ENCODE measurements at regions not wholly inside any gene's neighbourhood (a gene's known extent, or its start where the extent isn't known, plus 50 kb on each side); places are given as distances from the start of the nearest gene placed in this dataset.

- H2AFZ ChIP-seq (ENCODE audit: low read length), result no peak overlapping the region
- no peaks in the 10 kb centered on the region for H3K27me3 ChIP-seq (ENCODE audit: control insufficient read depth in 3 of 3, insufficient read depth in 3 of 3, low read depth in 1 of 3, low read length in 3 of 3)
- WGBS, 2 donors (ENCODE audit: extremely low coverage in 2 of 2, insufficient read length in 2 of 2, insufficient replicate concordance in 1 of 2), result no CpG with 5 or more reads among the region's 2 CpGs
- no peak overlapping the region for H3K18ac ChIP-seq (ENCODE audit: low read length)
- H3K79me1 ChIP-seq (ENCODE audit: low read depth, low read length), result no peaks in the 10 kb centered on the region
- H2BK12ac ChIP-seq (ENCODE audit: low read length), result no peak overlapping the region
- no peaks in the 10 kb centered on the region for H3K4me1 ChIP-seq (ENCODE audit: control insufficient read depth in 2 of 2, insufficient read depth in 1 of 2, low read depth in 1 of 2, low read length in 2 of 2)
- no peak overlapping the region for H3K27ac ChIP-seq (replicated peaks; ENCODE audit: low read length)
- H3K14ac ChIP-seq (ENCODE audit: low read length), result no peak overlapping the region
- H2BK15ac ChIP-seq (ENCODE audit: low read length), result no peak overlapping the region
- no peak overlapping the region for H3K9ac ChIP-seq (ENCODE audit: low read depth, low read length, poor library complexity)
- H2AK5ac ChIP-seq (ENCODE audit: low read depth, low read length), result no peak overlapping the region
- H3K4me3 ChIP-seq (ENCODE audit: low read length in 2 of 2), result no peak overlapping the region
- H4K91ac ChIP-seq (ENCODE audit: low read depth, low read length, poor library complexity), result no peak overlapping the region
- no peak overlapping the region for H3K23ac ChIP-seq (ENCODE audit: low read depth, low read length, poor library complexity)
- no peak overlapping the region for H3K4me2 ChIP-seq (ENCODE audit: insufficient read depth, low read length, poor library complexity, severe bottlenecking)
- H3K4ac ChIP-seq (ENCODE audit: low read length), result no peak overlapping the region
- peaks cover 0 to 1% of the 10 kb centered on the region in 2 donors for H3K9me3 ChIP-seq (replicated peaks in 1 of 2; ENCODE audit: control insufficient read depth in 2 of 2, insufficient read depth in 1 of 2, low read depth in 1 of 2, low read length in 2 of 2)
- H3K36me3 ChIP-seq (replicated peaks in 1 of 2; ENCODE audit: control insufficient read depth in 2 of 2, insufficient read depth in 2 of 2, low read length in 2 of 2), result no peaks in the 10 kb centered on the region
- no peak overlapping the region for H2BK120ac ChIP-seq (ENCODE audit: low read depth, low read length)
- no peak overlapping the region for H4K8ac ChIP-seq (ENCODE audit: low read depth, low read length)
- DNase-seq (ENCODE audit: low spot score), result no peak
- no peak overlapping the region for H2BK5ac ChIP-seq (ENCODE audit: low read length)
Measured at GRCh38 chr12:126856958-126857357, 1410.0 kb upstream of the TMEM132C start.

GRCh38 chr12:126858560-126858959 is 1408.4 kb upstream of the TMEM132C start:
- no peaks in the 10 kb centered on the region for H3K36me3 ChIP-seq (replicated peaks in 1 of 2; ENCODE audit: control insufficient read depth in 2 of 2, insufficient read depth in 2 of 2, low read length in 2 of 2)
- no peak overlapping the region for H2BK120ac ChIP-seq (ENCODE audit: low read depth, low read length)
- no peak overlapping the region for H4K8ac ChIP-seq (ENCODE audit: low read depth, low read length)
- H3K4me2 ChIP-seq (ENCODE audit: insufficient read depth, low read length, poor library complexity, severe bottlenecking), result no peak overlapping the region
- WGBS, 2 donors (ENCODE audit: extremely low coverage in 2 of 2, insufficient read length in 2 of 2, insufficient replicate concordance in 1 of 2), result no CpG with 5 or more reads among the region's 3 CpGs
- no peak overlapping the region for H2AK5ac ChIP-seq (ENCODE audit: low read depth, low read length)
- H3K4me1 ChIP-seq (ENCODE audit: control insufficient read depth in 2 of 2, insufficient read depth in 1 of 2, low read depth in 1 of 2, low read length in 2 of 2), result no peaks in the 10 kb centered on the region
- no peak overlapping the region for H3K23ac ChIP-seq (ENCODE audit: low read depth, low read length, poor library complexity)
- peaks cover 0 to 1% of the 10 kb centered on the region in 2 donors for H3K9me3 ChIP-seq (replicated peaks in 1 of 2; ENCODE audit: control insufficient read depth in 2 of 2, insufficient read depth in 1 of 2, low read depth in 1 of 2, low read length in 2 of 2)
- no peaks in the 10 kb centered on the region for H3K27me3 ChIP-seq (ENCODE audit: control insufficient read depth in 3 of 3, insufficient read depth in 3 of 3, low read depth in 1 of 3, low read length in 3 of 3)
- H3K4ac ChIP-seq (ENCODE audit: low read length), result no peak overlapping the region
- no peak overlapping the region for H3K4me3 ChIP-seq (ENCODE audit: low read length in 2 of 2)
- H4K91ac ChIP-seq (ENCODE audit: low read depth, low read length, poor library complexity), result no peak overlapping the region
- H2BK15ac ChIP-seq (ENCODE audit: low read length), result no peak overlapping the region
- H3K27ac ChIP-seq (replicated peaks; ENCODE audit: low read length), result no peak overlapping the region
- H3K79me1 ChIP-seq (ENCODE audit: low read depth, low read length), result no peaks in the 10 kb centered on the region
- H2AFZ ChIP-seq (ENCODE audit: low read length), result no peak overlapping the region
- H3K9ac ChIP-seq (ENCODE audit: low read depth, low read length, poor library complexity), result no peak overlapping the region
- H3K18ac ChIP-seq (ENCODE audit: low read length), result no peak overlapping the region
- H2BK12ac ChIP-seq (ENCODE audit: low read length), result no peak overlapping the region
- H3K14ac ChIP-seq (ENCODE audit: low read length), result no peak overlapping the region
- no peak for DNase-seq (ENCODE audit: low spot score)
- H2BK5ac ChIP-seq (ENCODE audit: low read length), result no peak overlapping the region

GRCh38 chr12:126860210-126860609 is 1406.8 kb upstream of the TMEM132C start:
- no CpG with 5 or more reads among the region's 1 CpG for WGBS, 2 donors (ENCODE audit: extremely low coverage in 2 of 2, insufficient read length in 2 of 2, insufficient replicate concordance in 1 of 2)
- Histone ChIP-seq H3K27ac (replicated peaks; ENCODE audit: low read length) (no peak overlapping the region), H3K9ac (ENCODE audit: low read depth, low read length, poor library complexity) (no peak overlapping the region), H2BK15ac (ENCODE audit: low read length) (no peak overlapping the region), H3K36me3 (replicated peaks in 1 of 2; ENCODE audit: control insufficient read depth in 2 of 2, insufficient read depth in 2 of 2, low read length in 2 of 2) (no peaks in the 10 kb centered on the region), H3K4me3 (ENCODE audit: low read length in 2 of 2) (no peak overlapping the region), H3K4ac (ENCODE audit: low read length) (no peak overlapping the region), H4K91ac (ENCODE audit: low read depth, low read length, poor library complexity) (no peak overlapping the region), H3K27me3 (ENCODE audit: control insufficient read depth in 3 of 3, insufficient read depth in 3 of 3, low read depth in 1 of 3, low read length in 3 of 3) (no peaks in the 10 kb centered on the region), H3K9me3 (replicated peaks in 1 of 2; ENCODE audit: control insufficient read depth in 2 of 2, insufficient read depth in 1 of 2, low read depth in 1 of 2, low read length in 2 of 2) (peaks cover 0 to 1% of the 10 kb centered on the region in 2 donors), H2BK120ac (ENCODE audit: low read depth, low read length) (no peak overlapping the region), H3K14ac (ENCODE audit: low read length) (no peak overlapping the region), H4K8ac (ENCODE audit: low read depth, low read length) (no peak overlapping the region), H3K4me2 (ENCODE audit: insufficient read depth, low read length, poor library complexity, severe bottlenecking) (no peak overlapping the region), H2AK5ac (ENCODE audit: low read depth, low read length) (no peak overlapping the region), H2BK12ac (ENCODE audit: low read length) (no peak overlapping the region), H2BK5ac (ENCODE audit: low read length) (no peak overlapping the region), H3K4me1 (ENCODE audit: control insufficient read depth in 2 of 2, insufficient read depth in 1 of 2, low read depth in 1 of 2, low read length in 2 of 2) (no peaks in the 10 kb centered on the region), H3K18ac (ENCODE audit: low read length) (no peak overlapping the region), H3K23ac (ENCODE audit: low read depth, low read length, poor library complexity) (no peak overlapping the region), H2AFZ (ENCODE audit: low read length) (no peak overlapping the region), H3K79me1 (ENCODE audit: low read depth, low read length) (no peaks in the 10 kb centered on the region)
- no peak for DNase-seq (ENCODE audit: low spot score)

- no peaks in the 10 kb centered on the region for H3K36me3 ChIP-seq (replicated peaks in 1 of 2; ENCODE audit: control insufficient read depth in 2 of 2, insufficient read depth in 2 of 2, low read length in 2 of 2)
- H3K27me3 ChIP-seq (ENCODE audit: control insufficient read depth in 3 of 3, insufficient read depth in 3 of 3, low read depth in 1 of 3, low read length in 3 of 3), result no peaks in the 10 kb centered on the region
- H3K27ac ChIP-seq (replicated peaks; ENCODE audit: low read length), result no peak overlapping the region
- no peak overlapping the region for H3K4ac ChIP-seq (ENCODE audit: low read length)
- H3K79me1 ChIP-seq (ENCODE audit: low read depth, low read length), result no peaks in the 10 kb centered on the region
- H2AFZ ChIP-seq (ENCODE audit: low read length), result no peak overlapping the region
- no peak overlapping the region for H2AK5ac ChIP-seq (ENCODE audit: low read depth, low read length)
- H4K8ac ChIP-seq (ENCODE audit: low read depth, low read length), result no peak overlapping the region
- no peak overlapping the region for H3K4me3 ChIP-seq (ENCODE audit: low read length in 2 of 2)
- H3K4me2 ChIP-seq (ENCODE audit: insufficient read depth, low read length, poor library complexity, severe bottlenecking), result no peak overlapping the region
- H2BK12ac ChIP-seq (ENCODE audit: low read length), result no peak overlapping the region
- no peak for DNase-seq (ENCODE audit: low spot score)
- no peaks in the 10 kb centered on the region for H3K4me1 ChIP-seq (ENCODE audit: control insufficient read depth in 2 of 2, insufficient read depth in 1 of 2, low read depth in 1 of 2, low read length in 2 of 2)
- WGBS, 2 donors (ENCODE audit: extremely low coverage in 2 of 2, insufficient read length in 2 of 2, insufficient replicate concordance in 1 of 2), result no CpG with 5 or more reads among the region's 4 CpGs
- no peak overlapping the region for H4K91ac ChIP-seq (ENCODE audit: low read depth, low read length, poor library complexity)
- H3K14ac ChIP-seq (ENCODE audit: low read length), result no peak overlapping the region
- H2BK120ac ChIP-seq (ENCODE audit: low read depth, low read length), result no peak overlapping the region
- H3K9ac ChIP-seq (ENCODE audit: low read depth, low read length, poor library complexity), result no peak overlapping the region
- no peak overlapping the region for H2BK15ac ChIP-seq (ENCODE audit: low read length)
- peaks cover 0 to 1% of the 10 kb centered on the region in 2 donors for H3K9me3 ChIP-seq (replicated peaks in 1 of 2; ENCODE audit: control insufficient read depth in 2 of 2, insufficient read depth in 1 of 2, low read depth in 1 of 2, low read length in 2 of 2)
- no peak overlapping the region for H2BK5ac ChIP-seq (ENCODE audit: low read length)
- H3K18ac ChIP-seq (ENCODE audit: low read length), result no peak overlapping the region
- no peak overlapping the region for H3K23ac ChIP-seq (ENCODE audit: low read depth, low read length, poor library complexity)
Measured at GRCh38 chr12:126862500-126862899, 1404.5 kb upstream of the TMEM132C start.
